ENCODE measurements at regions not wholly inside any gene's neighbourhood (a gene's known extent, or its start where the extent isn't known, plus 50 kb on each side); places are given as distances from the start of the nearest gene placed in this dataset.

DNA sequence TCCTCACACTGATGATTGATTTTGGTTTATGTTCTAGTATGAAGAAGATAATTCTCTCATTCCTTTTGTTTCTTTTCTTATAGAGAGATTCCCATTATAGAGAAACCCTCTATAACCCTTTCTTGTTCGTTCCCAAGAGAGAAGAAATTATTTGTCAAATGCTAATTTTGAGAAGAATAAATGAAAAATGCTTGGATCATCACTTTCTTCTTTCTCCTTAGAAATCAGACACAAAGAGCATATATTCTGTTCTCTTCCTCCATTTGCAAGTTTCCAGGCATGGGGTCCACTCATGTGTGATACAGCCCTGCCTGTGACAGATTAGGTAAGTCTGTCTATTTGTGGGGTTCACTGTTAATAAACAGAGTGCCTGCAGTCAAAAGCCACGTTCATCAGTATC, 222.6 kb upstream of the NECTIN3 start:
- TF ChIP-seq BHLHE40 (IDR thresholded peaks at IDR 0.05; ENCODE audit: borderline replicate concordance) (no peak), CTBP1 (IDR thresholded peaks at IDR 0.05; ENCODE audit: borderline replicate concordance) (no peak), FOXK2 (IDR thresholded peaks at IDR 0.05) (no peak), SP1 (IDR thresholded peaks at IDR 0.05) (no peak), ARNT (IDR thresholded peaks at IDR 0.05) (no peak), ZNF384 (IDR thresholded peaks at IDR 0.05) (no peak), FOXM1 (IDR thresholded peaks at IDR 0.05; ENCODE audit: borderline replicate concordance) (no peak), ELF4 (IDR thresholded peaks at IDR 0.05) (no peak), SUZ12 (IDR thresholded peaks at IDR 0.05) (no peak), NFRKB (IDR thresholded peaks at IDR 0.05) (no peak), LEF1 (IDR thresholded peaks at IDR 0.05; ENCODE audit: borderline replicate concordance) (no peak)
- TF ChIP-seq, protein P1, sequence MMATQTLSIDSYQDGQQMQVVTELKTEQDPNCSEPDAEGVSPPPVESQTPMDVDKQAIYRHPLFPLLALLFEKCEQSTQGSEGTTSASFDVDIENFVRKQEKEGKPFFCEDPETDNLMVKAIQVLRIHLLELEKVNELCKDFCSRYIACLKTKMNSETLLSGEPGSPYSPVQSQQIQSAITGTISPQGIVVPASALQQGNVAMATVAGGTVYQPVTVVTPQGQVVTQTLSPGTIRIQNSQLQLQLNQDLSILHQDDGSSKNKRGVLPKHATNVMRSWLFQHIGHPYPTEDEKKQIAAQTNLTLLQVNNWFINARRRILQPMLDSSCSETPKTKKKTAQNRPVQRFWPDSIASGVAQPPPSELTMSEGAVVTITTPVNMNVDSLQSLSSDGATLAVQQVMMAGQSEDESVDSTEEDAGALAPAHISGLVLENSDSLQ (IDR thresholded peaks at IDR 0.05): no peak

All from HEK293T (cell line).